ENCODE measurements at regions not wholly inside any gene's neighbourhood (a gene's known extent, or its start where the extent isn't known, plus 50 kb on each side); places are given as distances from the start of the nearest gene placed in this dataset.
"Not testable (repeated sequence)": the region's sequence is repeated elsewhere in the genome, so short reads cannot be mapped to it uniquely, and the experiment has no call there.

DNA sequence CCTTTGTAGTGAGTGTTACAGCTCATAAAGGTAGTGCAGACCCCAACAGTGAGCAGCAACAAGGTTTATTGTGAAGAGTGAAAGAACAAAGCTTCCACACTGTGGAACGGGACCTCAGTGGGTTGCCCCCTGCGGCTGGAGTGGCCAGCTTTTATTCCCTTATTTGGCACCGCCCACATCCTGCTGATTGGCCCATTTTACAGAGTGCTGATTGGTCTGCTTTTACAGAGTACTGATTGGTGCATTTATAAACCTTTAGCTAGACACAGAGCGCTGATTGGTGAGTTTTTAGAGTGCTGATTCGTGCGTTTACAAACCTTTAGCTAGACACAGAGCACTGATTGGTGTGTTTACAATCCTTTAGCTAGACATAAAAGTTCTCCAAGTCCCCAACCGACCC lies 763.9 kb upstream of the TMEFF2 start:
- DNase-seq, result not testable (repeated sequence)

GRCh38 chr2:192957425-192957824 lies 762.7 kb upstream of the TMEFF2 start:
- no peak for DNase-seq

DNA sequence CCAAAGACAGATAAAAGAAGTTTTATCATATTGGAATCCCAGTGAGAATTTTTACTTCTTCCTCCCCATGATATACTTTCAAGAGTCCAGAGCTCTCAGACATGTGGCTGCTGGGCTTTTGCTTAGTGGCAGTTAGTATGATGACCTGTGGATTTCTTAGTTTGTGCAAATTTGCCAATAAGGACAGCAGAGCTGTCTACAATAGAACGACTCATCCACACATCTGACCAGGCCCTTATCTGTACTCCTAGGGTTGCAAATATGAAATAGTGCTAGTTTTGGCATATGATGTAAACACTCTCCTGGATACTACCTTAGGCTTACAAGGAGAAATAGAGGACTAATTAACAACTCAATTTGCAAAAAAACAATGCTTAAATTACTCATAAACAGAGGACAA lies 758.4 kb upstream of the TMEFF2 start:
- no peak for DNase-seq

DNA sequence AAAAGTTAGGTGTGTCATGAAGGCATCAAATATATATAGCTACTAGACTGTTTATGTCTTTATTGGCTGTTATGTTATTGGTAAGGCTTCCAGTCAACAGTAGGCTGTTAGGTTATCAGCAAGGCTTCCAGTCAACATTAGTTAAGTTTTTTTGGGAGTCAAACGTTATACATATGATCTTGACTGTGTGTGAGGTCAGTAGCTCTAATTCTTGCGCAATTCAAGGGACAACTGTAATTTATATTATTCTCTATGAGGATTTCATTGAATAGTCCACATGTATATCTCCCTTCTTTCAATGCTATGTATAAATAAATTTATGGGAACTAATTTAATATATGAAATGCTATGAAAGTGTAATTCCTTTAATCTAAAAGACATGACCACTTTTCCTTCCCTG lies 757.5 kb upstream of the TMEFF2 start:
- no peak for DNase-seq

DNA sequence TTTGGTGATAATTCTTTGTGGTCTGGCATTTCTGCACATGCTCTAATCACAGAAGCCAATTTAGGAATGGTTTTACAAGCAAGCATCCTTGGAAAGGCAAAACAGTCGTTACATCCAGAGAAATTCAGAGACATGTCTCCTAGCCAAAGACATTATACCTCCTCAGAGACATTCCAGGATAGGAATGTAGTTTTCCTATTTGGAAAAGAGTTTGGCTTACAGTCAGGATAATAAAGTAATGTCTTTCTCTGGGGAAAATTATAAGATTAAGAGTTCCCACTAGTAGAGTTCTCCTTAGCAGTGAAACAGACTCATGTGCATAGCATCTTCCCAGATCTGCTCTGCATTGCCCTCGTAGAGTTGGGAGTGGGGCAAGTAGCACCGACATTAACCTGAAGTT lies 753.6 kb upstream of the TMEFF2 start:
- no peak for DNase-seq

DNA sequence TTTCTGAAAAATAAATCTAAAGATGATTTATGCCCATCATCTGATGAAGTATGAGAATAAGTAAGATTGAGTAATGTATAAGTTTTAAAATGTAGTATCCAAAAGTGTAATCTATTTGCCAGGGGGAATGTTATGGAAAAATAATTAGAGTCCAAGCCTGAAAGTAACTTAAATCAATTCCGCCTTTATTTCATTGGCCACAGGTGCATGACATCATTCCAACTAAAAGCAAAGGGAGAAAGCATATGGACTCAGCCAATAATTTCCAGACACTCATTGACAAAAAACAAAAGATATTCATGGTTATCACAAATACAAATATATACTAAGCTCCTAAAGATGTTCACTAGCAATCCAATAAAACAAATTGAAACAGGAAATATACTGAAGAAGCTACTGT lies 752.6 kb upstream of the TMEFF2 start:
- DNase-seq, result no peak

- DNase-seq, result no peak
Measured at GRCh38 chr2:192940767-192941166, 746.0 kb upstream of the TMEFF2 start.

DNA sequence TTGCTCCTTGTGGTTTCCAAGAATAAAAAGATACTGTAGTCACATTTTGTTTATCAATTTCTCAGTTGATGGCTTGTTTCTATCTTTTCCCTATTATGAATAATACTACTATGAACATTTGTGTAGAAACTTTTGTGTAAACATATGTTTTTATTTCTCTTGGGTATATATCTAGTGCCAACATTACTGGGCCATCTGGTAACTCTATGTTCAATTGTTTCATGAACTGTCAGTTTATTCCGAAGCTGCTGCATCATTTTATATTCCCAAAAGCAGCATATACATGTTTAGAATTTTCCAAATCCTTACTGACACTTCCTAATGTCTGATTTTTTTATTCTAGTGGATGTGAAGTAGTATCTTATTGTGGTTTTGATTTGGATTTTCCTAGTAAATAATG lies 737.6 kb upstream of the TMEFF2 start:
- DNase-seq, result no peak

- not testable (repeated sequence) for DNase-seq
Measured at GRCh38 chr2:192921631-192922030, 726.9 kb upstream of the TMEFF2 start.

DNA sequence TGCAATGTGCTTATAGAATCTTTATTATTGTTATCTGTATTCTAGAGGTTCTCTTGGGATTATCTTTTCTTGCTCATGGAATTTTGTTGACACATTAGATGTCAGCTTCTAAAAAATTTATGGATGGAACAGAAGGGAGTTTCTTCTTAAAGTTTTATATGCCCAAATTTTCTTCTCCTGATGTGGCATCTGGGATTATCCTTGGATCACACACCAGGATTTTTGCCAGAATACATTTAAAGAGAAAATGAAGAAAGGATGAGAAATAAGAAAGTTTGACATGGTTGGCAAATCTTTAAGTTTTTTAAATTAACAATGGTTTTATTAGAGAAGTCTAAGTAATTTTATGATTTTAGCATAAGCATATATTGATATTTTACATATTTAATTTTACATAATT lies 706.7 kb upstream of the TMEFF2 start:
- no peak for DNase-seq

- DNase-seq, result no peak
Measured at GRCh38 chr2:192899466-192899865, 704.7 kb upstream of the TMEFF2 start.

- not testable (repeated sequence) for DNase-seq
Measured at GRCh38 chr2:192893976-192894375, 699.2 kb upstream of the TMEFF2 start.

DNA sequence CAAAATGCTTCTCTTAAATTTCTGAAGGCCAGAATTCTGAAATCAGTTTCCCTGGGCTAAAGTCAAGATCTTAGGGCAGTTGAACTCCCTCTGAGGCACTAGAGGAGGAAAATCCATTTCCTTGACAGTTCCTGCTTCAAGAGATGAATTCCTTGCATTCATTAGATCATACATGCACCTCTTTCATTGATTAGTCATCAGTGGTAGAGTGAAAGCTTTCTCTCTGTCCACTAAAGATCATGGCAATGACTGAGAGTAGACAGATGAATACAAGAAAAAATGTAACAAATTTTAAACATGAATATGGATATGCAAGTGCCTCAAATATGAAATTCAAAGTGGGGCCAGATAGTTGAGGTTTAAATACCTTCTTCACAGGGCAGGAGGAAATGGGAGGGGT lies 693.4 kb upstream of the TMEFF2 start:
- DNase-seq, result no peak

DNA sequence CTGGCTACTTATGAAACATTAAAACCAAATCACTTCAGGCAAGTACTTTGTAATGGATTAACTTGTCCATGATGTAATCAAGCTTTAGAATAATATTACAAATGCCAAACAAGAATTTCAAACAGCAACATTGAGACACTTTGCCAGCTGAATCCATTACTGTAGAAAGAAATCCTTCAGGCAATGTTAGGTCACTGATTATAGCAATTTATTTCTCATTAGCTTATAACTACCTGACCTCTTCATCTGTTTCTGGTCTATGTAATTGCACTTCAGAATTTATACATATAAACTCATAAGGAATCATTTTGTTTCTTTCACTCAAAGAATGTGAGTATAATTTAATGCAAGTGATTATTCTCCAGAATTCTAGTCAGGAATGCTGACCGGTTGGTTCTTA lies 692.6 kb upstream of the TMEFF2 start:
- DNase-seq, result no peak

DNA sequence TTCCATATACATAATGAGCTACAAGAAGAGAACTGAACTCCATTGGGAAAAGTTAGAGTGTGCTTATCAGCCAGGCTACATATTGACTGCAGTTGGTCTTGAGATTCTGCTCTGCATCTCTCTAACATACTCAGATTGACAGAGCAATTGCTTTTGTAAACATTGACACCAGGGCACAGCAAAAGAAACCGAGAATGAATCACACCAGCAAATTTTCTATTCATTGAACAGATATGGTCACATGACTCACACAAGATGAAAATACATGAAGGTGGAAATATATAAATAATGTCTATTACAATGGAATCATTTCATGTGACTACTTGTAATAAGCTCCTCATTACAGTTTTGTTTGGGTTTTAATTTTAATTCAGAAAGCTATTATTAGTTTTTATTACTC lies 691.9 kb upstream of the TMEFF2 start:
- DNase-seq, result no peak

GRCh38 chr2:192885569-192886160 lies 690.9 kb upstream of the TMEFF2 start:
- no peak for DNase-seq

DNA sequence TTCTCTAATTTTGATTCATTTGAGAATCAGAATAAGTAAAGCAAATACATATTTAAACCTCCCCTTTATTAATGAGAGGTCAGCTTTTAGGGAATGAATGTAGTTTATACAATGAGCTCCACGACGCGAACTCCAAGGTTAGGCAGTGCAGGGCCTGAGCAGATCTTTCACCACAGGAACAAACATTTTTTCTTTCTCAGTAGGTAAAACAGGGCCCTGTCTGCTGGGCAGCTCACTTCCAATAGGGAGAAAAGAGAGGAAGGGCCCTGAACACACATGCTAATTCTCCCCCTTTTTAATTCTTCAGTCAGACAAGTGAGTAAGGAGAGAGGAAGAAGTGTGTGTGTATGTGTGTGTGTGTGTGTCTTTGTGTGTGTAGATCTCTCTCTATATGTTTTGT lies 682.4 kb upstream of the TMEFF2 start:
- no peak for DNase-seq

DNA sequence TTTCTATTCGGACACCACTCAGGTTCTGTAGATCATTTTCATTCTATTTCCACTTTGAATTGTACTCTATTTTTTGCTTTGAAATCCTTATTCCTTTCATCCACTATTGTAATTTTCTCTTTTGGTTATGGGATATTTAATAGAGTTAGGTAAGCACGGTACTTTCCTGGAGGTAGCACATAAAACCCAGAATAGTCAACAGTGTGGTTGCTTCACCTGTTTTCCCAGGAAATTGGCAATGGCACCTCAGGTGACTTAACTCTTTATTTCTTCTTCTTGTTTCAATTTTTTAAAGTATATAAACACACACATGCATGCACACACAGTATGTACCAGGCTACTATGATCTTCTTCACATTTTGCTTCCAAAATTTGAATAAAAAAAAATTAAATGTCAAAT lies 682.0 kb upstream of the TMEFF2 start:
- DNase-seq, result no peak

- no peak for DNase-seq
Measured at GRCh38 chr2:192854706-192855105, 660.0 kb upstream of the TMEFF2 start.

GRCh38 chr2:192854031-192854430 lies 659.3 kb upstream of the TMEFF2 start:
- DNase-seq, result no peak

GRCh38 chr2:192828947-192829346 lies 634.2 kb upstream of the TMEFF2 start:
- DNase-seq, result no peak

DNA sequence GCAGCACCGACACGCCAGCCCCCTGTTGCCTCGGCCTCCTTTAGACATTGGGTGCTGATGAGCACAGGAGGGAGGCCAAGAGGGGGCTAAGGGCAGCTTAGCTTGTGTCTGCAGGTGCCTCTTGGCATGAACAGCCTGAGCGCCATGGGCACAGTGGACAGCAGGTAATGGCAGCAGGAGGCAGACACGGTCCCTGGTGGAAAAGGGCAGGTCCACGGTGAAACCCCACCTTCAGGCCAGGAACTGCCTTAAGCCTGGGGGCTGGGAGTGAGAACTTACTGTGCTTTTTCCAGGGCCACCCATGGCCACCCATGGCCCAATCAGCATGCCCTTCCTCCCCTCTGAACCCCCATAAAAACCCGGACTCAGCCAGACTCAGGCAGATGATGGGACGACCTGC lies 633.4 kb upstream of the TMEFF2 start:
- DNase-seq, result no peak

DNA sequence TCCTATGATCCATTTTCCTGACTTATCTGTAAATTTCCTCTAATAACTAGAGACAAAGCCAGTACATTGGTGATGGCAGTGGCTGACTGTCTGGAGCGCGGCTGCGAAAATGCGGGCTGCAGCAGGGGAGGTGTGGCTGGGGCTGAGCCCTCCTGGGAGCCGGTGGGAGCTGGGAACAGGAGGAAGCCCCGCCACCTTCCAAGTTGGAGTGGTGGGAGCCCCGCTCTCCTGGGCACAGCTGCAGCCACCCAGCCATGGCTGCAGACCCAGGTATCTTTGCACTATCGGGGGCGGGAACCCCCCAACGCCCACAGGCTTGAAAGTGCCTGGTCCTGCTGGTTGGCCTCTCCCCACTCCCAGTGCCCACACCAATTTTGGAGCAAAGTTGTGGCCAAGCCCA lies 633.0 kb upstream of the TMEFF2 start:
- no peak for DNase-seq

DNA sequence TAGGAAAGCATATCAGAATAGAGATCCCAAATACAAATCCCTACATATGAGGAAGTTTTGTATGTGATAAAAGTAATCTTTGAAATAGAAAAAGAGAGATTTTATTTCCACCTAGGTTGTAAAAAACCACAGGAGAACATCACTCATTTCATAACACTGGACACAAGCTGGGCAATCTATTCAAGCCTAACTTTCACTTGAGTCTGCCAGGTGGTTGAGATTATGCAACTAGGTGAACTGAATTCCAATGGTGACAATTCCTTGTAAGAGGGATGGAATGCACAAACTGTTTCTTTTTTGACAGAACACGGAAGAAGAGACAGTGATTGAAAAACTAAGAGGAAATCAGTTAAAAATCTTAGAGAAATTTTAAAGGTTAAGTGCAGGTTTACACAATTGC lies 619.6 kb upstream of the TMEFF2 start:
- no peak for DNase-seq

DNA sequence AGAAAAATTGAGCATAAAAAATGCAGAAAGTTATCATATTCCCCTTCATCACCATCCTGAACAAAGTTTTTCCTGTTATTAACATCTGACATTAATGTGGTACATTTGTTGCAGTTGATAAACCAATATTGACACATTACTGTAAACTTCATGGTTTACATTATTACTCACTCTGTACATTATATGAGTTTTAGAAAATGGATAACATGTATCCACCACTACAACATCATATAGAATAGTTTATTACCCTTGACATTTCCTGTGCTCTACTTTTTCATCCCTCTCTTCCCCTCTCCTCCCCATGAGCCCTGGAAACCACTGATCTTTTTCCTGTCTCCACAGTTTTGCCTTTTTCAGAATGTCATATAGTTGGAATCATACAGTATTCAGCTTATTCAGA lies 618.6 kb upstream of the TMEFF2 start:
- DNase-seq, result no peak

- DNase-seq, result no peak
Measured at GRCh38 chr2:192809173-192809572, 614.4 kb upstream of the TMEFF2 start.

All from activated CD8-positive, alpha-beta memory T cell treated with anti-CD3 and anti-CD28 coated beads for 24 hours (primary cell).